LNCAP (cell line): ENCODE measurements at regions not wholly inside any gene's neighbourhood (a gene's known extent, or its start where the extent isn't known, plus 50 kb on each side); places are given as distances from the start of the nearest gene placed in this dataset.

ENCODE experiments used
- CTCF ChIP-seq: fragments of 450-650 bp; IDR thresholded peaks from 2 replicates; pipeline ENCODE4 v1.5.1; 2017; ENCODE audit warnings: mild to moderate bottlenecking

- no peak for TF ChIP-seq CTCF
Observed at GRCh38 chr1:187460093-187460492, 631.3 kb downstream of the PLA2G4A start.

- TF ChIP-seq CTCF = no peak
Observed at GRCh38 chr1:187464320-187464719, 635.6 kb downstream of the PLA2G4A start.

- no peak for TF ChIP-seq CTCF
Observed at GRCh38 chr1:187465441-187465840, 636.7 kb downstream of the PLA2G4A start.

- TF ChIP-seq CTCF = no peak
Observed at GRCh38 chr1:187469836-187470235, 641.1 kb downstream of the PLA2G4A start.

GRCh38 chr1:187471555-187471954, 642.8 kb downstream of the PLA2G4A start:
- no peak for TF ChIP-seq CTCF

- no peak for TF ChIP-seq CTCF
Observed at GRCh38 chr1:187474336-187474735, 645.6 kb downstream of the PLA2G4A start.

GRCh38 chr1:187476671-187477070, 647.9 kb downstream of the PLA2G4A start:
- peak; percentile 61 for TF ChIP-seq CTCF

- no peak for TF ChIP-seq CTCF
Observed at GRCh38 chr1:187477103-187477502, 648.4 kb downstream of the PLA2G4A start.
